Fibroblast of lung (primary cell): ENCODE measurements at regions not wholly inside any gene's neighbourhood (a gene's known extent, or its start where the extent isn't known, plus 50 kb on each side); places are given as distances from the start of the nearest gene placed in this dataset.
"Not testable (repeated sequence)": the region's sequence is repeated elsewhere in the genome, so short reads cannot be mapped to it uniquely, and the experiment has no call there.

Experiments
- DNase-seq, 2 donors: peaks; one replicate each; pipeline versions ENCODE4 v3.0.0 to v3.0.0-alpha.2; 2010; ENCODE audit warnings: low read depth in 2 of 2
- H2AFZ ChIP-seq: 2 replicates; pipeline ENCODE4 v1.5.1; 2012; ENCODE audit warnings: low read length, control low read depth, inconsistent platforms
- H3K27ac ChIP-seq: 2 replicates; pipeline ENCODE4 v1.5.1; 2011; ENCODE audit warnings: low read length, control low read depth; ENCODE audit not compliant: insufficient read depth
- H3K27me3 ChIP-seq: 2 replicates; pipeline ENCODE4 v1.5.1; 2011; ENCODE audit warnings: mild to moderate bottlenecking, low read length; ENCODE audit not compliant: control insufficient read depth, insufficient read depth
- H3K36me3 ChIP-seq: 2 replicates; pipeline ENCODE4 v1.5.1; 2011; ENCODE audit warnings: low read length; ENCODE audit not compliant: control insufficient read depth, insufficient read depth
- H3K4me1 ChIP-seq: 2 replicates; pipeline ENCODE4 v1.5.1; 2011; ENCODE audit warnings: low read length; ENCODE audit not compliant: control insufficient read depth, insufficient read depth; ENCODE audit errors: extremely low read depth
- H3K4me2 ChIP-seq: 2 replicates; pipeline ENCODE4 v1.5.1; 2011; ENCODE audit warnings: low read length, control low read depth; ENCODE audit not compliant: insufficient read depth; ENCODE audit errors: extremely low read depth
- H3K4me3 ChIP-seq, 4 experiments: fragments of 200-600 bp in 1 of 4; sonication (generic) in 1 of 4; replicated peaks in 1 of 4; 2 replicates each; pipeline ENCODE4 v1.5.1; 2011 to 2016; ENCODE audit warnings: low read length in 4 of 4, low read depth in 3 of 4, mild to moderate bottlenecking in 3 of 4, control low read depth in 2 of 4, inconsistent platforms in 1 of 4, mixed read lengths in 1 of 4; ENCODE audit not compliant: insufficient read depth in 1 of 4; ENCODE audit errors: control extremely low read depth in 1 of 4
- H3K79me2 ChIP-seq: 2 replicates; pipeline ENCODE4 v1.5.1; 2012; ENCODE audit warnings: mild to moderate bottlenecking, low read length, inconsistent platforms; ENCODE audit not compliant: control insufficient read depth, insufficient read depth
- H3K9ac ChIP-seq: 2 replicates; pipeline ENCODE4 v1.5.1; 2011; ENCODE audit warnings: mild to moderate bottlenecking, low read length, control low read depth; ENCODE audit not compliant: insufficient read depth
- H3K9me3 ChIP-seq: 2 replicates; pipeline ENCODE4 v1.5.1; 2012; ENCODE audit warnings: low read depth, low read length; ENCODE audit not compliant: control insufficient read depth, insufficient read depth
- H4K20me1 ChIP-seq: 2 replicates; pipeline ENCODE4 v1.5.1; 2011; ENCODE audit warnings: low read length; ENCODE audit not compliant: control insufficient read depth, insufficient read depth; ENCODE audit errors: extremely low read depth
- EZH2 ChIP-seq: IDR thresholded peaks from 2 replicates; pipeline ENCODE4 v1.5.1; 2012; ENCODE audit warnings: low read length, control low read depth, mild to moderate bottlenecking; ENCODE audit errors: missing control alignments
- TF ChIP-seq, protein P1 (sequence below), 2 donors: IDR thresholded peaks in 1 of 2; conservative IDR thresholded peaks in 1 of 2; 1 replicate in 1 of 2; 2 replicates in 1 of 2; pipeline ENCODE4 v1.5.1; 2011 to 2012; ENCODE audit warnings: low read length in 2 of 2, control low read depth in 1 of 2, inconsistent platforms in 1 of 2, low read depth in 1 of 2, mild to moderate bottlenecking in 1 of 2

- TF ChIP-seq, protein P1, sequence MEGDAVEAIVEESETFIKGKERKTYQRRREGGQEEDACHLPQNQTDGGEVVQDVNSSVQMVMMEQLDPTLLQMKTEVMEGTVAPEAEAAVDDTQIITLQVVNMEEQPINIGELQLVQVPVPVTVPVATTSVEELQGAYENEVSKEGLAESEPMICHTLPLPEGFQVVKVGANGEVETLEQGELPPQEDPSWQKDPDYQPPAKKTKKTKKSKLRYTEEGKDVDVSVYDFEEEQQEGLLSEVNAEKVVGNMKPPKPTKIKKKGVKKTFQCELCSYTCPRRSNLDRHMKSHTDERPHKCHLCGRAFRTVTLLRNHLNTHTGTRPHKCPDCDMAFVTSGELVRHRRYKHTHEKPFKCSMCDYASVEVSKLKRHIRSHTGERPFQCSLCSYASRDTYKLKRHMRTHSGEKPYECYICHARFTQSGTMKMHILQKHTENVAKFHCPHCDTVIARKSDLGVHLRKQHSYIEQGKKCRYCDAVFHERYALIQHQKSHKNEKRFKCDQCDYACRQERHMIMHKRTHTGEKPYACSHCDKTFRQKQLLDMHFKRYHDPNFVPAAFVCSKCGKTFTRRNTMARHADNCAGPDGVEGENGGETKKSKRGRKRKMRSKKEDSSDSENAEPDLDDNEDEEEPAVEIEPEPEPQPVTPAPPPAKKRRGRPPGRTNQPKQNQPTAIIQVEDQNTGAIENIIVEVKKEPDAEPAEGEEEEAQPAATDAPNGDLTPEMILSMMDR (conservative IDR thresholded peaks at IDR 0.05 in 1 of 2, IDR thresholded peaks at IDR 0.05 in 1 of 2; ENCODE audit: low read depth in 1 of 2, low read length in 2 of 2), result no peak
- TF ChIP-seq EZH2, result no peak
- H3K4me1 ChIP-seq, result no peaks in the 10 kb centered on the region
- no peak overlapping the region for H3K9ac ChIP-seq
- no peak overlapping the region for H3K27ac ChIP-seq
- H4K20me1 ChIP-seq, result no peaks in the 10 kb centered on the region
- H2AFZ ChIP-seq, result no peak overlapping the region
- no peaks in the 10 kb centered on the region for H3K27me3 ChIP-seq
- H3K36me3 ChIP-seq, result no peaks in the 10 kb centered on the region
- H3K79me2 ChIP-seq, result no peaks in the 10 kb centered on the region
- no peak overlapping the region for H3K4me2 ChIP-seq
- peak in 1 of 2 donors; percentile 33 for DNase-seq
- no peak overlapping the region for H3K4me3 ChIP-seq
- H3K9me3 ChIP-seq, result no peaks in the 10 kb centered on the region
These were observed 436.3 kb upstream of the CBLB start for GRCh38 chr3:106305127-106305526.

- TF ChIP-seq, protein P1 (conservative IDR thresholded peaks at IDR 0.05 in 1 of 2, IDR thresholded peaks at IDR 0.05 in 1 of 2; ENCODE audit: low read depth in 1 of 2, low read length in 2 of 2), result no peak
- TF ChIP-seq EZH2, result no peak
- Histone ChIP-seq H3K4me2 (no peak overlapping the region), H4K20me1 (no peaks in the 10 kb centered on the region), H3K4me3 (no peak overlapping the region), H3K36me3 (no peaks in the 10 kb centered on the region), H3K79me2 (no peaks in the 10 kb centered on the region), H2AFZ (no peak overlapping the region), H3K9ac (no peak overlapping the region), H3K9me3 (no peaks in the 10 kb centered on the region), H3K4me1 (no peaks in the 10 kb centered on the region), H3K27me3 (no peaks in the 10 kb centered on the region), H3K27ac (no peak overlapping the region)
- DNase-seq, result peak in 1 of 2 donors; percentile 71
These were observed 437.1 kb upstream of the CBLB start for GRCh38 chr3:106305882-106306435.

- Histone ChIP-seq H3K4me1 (no peaks in the 10 kb centered on the region), H3K79me2 (no peaks in the 10 kb centered on the region), H4K20me1 (no peaks in the 10 kb centered on the region), H3K9ac (no peak overlapping the region), H3K27ac (no peak overlapping the region), H3K36me3 (no peaks in the 10 kb centered on the region), H3K4me2 (no peak overlapping the region), H3K9me3 (no peaks in the 10 kb centered on the region), H3K27me3 (no peaks in the 10 kb centered on the region), H3K4me3 (no peak overlapping the region), H2AFZ (no peak overlapping the region)
- no peak for DNase-seq
- TF ChIP-seq EZH2, result no peak
- TF ChIP-seq, protein P1 (conservative IDR thresholded peaks at IDR 0.05 in 1 of 2, IDR thresholded peaks at IDR 0.05 in 1 of 2; ENCODE audit: low read depth in 1 of 2, low read length in 2 of 2), result no peak
These were observed 440.5 kb upstream of the CBLB start for GRCh38 chr3:106309274-106309673.

DNA sequence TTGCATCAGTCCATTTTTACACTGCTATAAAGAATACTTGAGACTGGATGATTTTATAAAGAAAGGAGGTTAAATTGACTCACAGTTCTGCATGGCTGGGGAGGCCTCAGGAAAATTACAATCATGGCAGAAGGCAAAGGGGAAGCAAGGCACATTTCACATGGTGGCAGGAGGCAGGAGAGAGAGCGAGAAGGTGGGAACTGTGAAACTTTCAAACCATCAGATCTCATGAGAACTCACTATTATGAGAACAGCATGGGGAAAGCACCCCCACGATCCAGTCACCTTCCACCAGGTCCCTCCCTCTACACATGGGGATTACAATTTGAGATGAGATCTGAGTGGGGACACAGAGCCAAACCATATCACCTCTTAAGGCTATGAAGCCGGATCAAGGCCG, 441.0 kb upstream of the CBLB start:
- H3K9me3 ChIP-seq, H3K27me3 ChIP-seq, H3K4me3 ChIP-seq, H3K27ac ChIP-seq, H3K79me2 ChIP-seq, H3K4me1 ChIP-seq, H2AFZ ChIP-seq, H3K4me2 ChIP-seq, DNase-seq, H3K36me3 ChIP-seq, H3K9ac ChIP-seq, H4K20me1 ChIP-seq: not testable (repeated sequence)
